LHCN-M2 (cell line): ENCODE measurements at regions not wholly inside any gene's neighbourhood (a gene's known extent, or its start where the extent isn't known, plus 50 kb on each side); places are given as distances from the start of the nearest gene placed in this dataset.

Experiments
- DNase-seq: peaks from one replicate; pipeline ENCODE4 v3.0.0-alpha.2; 2012; ENCODE audit warnings: low read depth

DNA sequence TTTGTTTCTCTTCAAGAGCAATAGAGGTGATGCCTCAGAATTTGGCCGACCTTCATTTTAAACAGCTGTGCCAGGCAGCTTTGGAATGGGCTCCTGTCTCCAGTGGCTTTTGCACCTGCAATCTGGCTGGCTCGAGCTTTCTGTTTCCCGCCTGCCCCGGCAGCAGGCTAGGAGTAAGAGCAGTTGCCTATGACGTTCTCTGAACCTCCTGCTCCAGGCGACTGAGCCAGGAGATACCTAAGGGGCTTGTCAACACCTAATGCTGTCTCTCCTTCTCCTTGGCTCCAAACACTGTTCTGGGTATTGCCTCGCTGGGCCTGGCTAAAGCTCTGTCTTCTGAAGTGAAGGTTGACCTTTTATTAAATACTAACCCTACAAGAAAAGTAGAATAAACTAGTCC is 229.9 kb downstream of the LRRN1 start:
- DNase-seq: no peak

GRCh38 chr3:4030624-4031023 is 231.4 kb downstream of the LRRN1 start:
- no peak for DNase-seq

DNA sequence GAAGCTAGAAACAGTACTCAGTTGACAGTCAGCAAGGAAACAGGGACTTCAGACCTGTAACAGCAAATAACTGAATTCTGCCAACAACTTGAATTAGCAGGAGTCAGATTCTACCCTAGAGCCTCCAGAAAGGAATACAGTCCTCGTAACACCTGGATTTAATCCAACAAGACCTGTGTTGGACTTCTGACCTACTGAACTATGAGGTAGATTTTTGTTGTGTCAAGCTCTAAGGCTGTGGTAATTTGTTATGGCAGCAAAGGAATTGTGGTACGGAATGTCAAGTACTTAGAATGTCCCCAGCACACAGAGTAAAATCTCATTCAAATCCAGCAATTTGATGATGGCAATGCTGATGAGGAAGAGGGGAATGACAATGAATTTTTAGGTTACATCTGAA is 234.1 kb downstream of the LRRN1 start:
- DNase-seq: no peak

DNA sequence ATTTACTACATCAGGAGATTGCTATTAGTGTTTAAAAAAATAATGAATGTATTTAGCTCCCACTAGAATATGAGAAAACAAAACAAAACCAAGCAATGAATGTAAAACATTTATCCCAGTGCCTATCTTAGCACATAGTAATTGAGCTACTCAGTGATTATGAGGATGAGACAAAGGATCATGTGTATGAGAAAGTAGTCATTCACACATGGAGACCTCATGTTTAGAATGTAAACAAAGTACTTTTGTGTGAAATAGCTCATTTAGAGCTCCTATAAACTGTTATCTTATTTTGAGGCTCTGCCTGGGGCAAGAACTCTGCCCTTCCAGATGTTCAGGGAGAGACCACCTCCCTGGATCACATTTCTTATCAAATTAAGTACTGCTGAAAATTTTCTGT is 236.8 kb downstream of the LRRN1 start:
- DNase-seq: no peak

DNA sequence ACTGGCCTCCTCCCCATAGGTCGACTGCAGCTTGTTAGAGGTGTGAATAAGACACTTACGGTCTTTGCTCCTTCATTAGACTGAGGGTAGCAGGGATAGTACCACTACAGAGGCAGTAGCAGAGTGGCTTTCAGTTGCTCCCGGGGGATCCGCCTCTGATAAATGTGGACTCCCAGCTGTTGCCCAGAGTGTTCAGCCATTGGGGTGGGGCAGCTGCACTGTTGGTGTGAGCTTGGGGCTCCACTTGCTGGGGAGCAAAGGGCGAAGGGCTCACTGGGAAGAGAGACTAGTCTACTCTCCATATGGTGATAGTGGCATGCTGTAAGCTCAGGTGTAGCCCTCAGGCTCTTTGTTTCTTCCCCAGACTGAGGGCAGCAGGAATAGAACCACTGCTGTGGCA is 239.1 kb downstream of the LRRN1 start:
- DNase-seq: no peak

GRCh38 chr3:4042070-4042469 is 242.8 kb downstream of the LRRN1 start:
- no peak for DNase-seq

DNA sequence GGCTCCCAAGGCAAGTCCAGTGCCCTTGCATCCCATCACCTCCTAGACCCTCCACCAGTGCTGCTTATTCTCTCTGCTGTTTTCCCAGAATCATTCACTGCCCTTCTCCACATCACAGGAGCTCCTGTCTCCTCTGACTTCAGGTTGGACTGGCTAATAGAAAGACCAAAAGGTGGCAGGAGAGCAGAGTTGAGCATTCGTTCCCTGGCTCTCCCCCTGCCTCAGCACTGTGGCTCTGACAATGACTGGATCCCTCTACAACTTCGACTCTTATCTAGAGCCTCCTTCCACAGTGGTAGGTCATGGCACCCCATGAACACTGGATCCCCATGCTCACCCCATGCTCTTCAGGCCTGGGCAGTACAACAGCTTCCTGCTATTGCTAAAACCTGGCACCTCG is 243.6 kb downstream of the LRRN1 start:
- no peak for DNase-seq

GRCh38 chr3:4043867-4044575 is 244.8 kb downstream of the LRRN1 start:
- DNase-seq: peak; percentile 55

- DNase-seq: no peak
Measured at GRCh38 chr3:4044619-4045018, 245.4 kb downstream of the LRRN1 start.

DNA sequence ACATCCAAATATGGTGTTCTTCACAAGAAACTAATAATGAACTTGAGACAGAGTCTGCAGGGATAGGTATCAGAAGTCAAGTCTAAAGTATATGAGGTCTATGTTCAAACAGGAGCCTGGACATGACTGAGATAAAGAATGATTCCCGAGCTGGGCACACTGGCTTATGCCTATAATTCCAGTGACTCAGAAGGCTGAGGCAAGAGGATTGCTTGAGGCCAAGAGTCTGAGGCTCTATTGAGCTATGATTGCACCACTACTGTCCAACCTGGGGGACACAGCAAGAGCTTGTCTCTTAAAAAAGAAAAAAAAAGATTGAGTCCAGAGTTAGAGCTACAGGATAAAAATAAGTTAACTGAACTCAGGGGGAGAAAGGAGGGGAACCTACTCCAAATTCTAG is 246.5 kb downstream of the LRRN1 start:
- no peak for DNase-seq

GRCh38 chr3:4047366-4047765 is 248.1 kb downstream of the LRRN1 start:
- no peak for DNase-seq

DNA sequence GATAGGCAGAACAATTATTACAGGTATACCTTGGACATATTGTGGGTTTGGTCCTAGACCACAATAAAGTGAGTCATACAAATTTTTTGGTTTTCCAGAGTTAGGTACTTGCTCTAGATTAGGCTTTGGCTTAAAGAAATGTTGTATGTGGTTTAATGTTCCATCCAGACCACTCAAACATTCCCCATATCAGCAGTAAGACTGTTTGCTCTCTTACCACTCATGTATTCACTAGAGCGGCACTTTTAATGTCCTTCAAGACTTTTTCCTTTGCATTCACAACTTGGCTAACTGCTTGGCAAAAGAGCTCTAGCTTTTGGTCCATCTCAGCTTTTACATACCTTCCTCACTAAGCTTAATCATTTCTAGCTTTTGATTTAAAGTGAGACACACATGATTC is 250.5 kb upstream of the SETMAR start:
- DNase-seq: no peak

DNA sequence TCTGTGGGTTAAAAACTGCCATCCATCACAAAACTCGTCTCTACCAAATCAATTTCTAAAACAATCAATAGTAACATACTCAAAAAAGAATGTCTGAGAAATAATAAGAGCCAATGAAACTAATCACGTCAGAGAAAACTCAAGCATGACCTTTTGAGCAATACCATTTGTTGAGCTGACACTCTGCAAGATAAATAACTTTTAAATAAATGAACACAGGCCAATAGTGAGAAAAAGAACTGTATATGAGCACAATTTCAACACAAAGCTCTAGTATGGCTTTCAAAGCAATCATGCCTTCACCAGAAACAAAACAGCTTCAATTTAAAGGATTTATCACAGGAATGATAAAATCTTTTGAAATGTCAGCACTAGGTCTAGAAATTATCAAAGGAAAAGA is 249.2 kb upstream of the SETMAR start:
- no peak for DNase-seq

GRCh38 chr3:4060064-4060463 is 243.1 kb upstream of the SETMAR start:
- DNase-seq: peak; percentile 58

DNA sequence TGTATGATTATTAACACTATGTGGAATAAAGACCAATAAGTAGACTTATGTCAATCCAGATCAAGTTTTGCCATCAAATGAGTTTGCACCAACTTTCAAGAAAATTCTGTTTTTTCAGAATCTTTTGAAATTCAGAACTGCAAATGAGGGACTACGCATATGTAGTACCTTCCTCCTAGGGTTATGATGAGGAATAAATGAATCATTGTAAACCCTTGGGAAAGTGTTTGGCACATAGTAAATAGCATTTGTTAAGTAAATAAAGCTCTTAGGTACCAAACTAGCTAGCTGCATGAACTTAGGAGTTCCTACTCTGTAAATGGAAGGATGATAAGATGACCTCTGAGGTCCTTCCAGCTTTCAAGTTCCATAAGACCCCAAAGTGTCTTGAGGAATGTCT is 242.6 kb upstream of the SETMAR start:
- peak; percentile 29 for DNase-seq

DNA sequence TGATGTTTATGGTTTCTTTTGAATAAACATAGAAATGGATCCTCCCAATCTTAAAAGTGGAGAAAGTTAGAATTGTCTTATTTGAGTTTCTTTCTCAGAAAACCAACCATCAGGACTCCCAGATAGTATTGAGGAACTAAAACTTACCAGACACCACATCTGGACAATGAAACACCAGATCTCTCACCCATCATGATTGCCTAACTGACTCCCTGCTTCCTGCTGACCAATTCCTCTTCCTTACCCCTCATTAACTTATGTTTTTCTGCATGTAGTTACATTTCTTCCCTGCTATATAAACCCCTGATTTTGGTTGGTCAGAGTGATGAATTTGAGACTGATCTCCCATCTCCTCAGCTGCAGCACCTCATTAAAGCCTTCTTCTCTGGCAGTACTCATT is 242.0 kb upstream of the SETMAR start:
- no peak for DNase-seq

DNA sequence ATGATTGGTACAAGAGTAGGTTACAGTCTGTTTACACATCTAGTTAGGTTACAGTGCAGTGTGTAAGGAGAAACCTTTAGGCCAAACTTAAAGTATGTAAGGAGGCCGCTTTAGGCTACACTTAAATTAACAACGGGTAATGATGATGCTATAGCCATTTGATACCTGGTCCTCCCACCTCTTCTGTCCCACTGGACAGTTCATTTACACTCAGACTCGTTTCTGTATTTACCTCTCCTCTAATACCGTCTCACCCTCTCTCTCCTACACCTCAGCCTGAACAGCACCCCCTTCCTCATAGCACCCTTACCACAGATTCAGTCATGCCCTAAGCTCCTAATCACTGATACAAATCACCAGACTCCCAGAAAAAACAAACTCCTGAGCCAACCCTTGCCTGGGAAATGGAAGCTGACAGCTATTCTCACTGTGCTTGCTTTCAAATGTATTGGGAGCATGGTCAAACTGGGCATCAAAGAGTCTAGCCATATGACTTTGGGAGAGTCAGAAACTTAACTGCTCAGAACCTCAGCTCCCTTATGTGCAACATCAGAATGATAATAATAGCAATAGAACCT is 241.3 kb upstream of the SETMAR start:
- no peak for DNase-seq

DNA sequence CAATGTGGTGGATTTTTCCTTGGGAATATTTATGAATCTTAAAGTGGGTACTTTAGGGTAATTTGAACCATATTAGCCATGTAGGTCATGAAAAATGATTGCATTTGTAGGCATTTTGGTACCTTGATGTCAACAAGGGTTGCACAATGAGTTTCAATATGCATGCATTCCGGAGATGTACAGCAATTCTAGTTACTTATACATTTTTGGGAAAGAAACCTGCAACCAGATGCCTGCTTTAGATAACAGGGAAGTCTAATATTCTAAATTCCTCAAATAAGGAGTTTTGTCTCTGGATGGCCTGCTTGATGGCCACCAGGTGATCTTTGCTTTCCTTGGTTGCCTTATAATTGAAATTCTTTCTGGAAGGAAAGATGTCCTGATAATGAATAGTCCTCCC is 240.5 kb upstream of the SETMAR start:
- no peak for DNase-seq

DNA sequence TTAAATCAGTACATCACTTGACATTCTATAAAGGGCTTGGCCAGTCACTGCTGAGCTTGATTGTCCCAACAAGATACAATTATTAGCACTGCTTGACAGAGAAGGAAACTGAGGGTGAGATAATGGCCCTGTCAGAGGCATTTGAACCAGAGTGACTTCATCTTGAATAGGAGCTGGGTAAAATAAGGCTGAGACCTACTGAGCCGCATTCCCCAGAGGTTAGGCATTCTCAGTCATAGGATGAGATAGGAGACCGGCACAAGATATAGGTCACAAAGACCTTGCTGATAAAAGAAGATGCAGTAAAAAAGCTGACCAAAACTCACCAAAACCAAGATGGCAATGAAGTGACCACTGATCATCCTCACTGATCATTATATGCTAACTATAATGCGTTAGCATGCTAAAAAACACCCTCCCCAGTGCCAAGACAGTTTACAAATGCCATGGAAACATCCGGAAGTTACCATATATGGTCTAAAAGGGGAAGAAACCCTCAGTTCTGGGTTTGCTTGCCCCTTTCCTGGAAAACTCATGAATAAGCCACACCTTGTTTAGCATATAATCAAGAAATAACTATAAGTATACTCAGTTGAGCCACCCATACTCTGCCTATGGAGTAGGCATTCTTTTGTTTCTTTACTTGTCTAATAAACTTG is 239.1 kb upstream of the SETMAR start:
- no peak for DNase-seq

- DNase-seq: no peak
Measured at GRCh38 chr3:4065085-4065484, 238.1 kb upstream of the SETMAR start.

- no peak for DNase-seq
Measured at GRCh38 chr3:4065554-4065953, 237.6 kb upstream of the SETMAR start.

- DNase-seq: no peak
Measured at GRCh38 chr3:4067893-4068292, 235.3 kb upstream of the SETMAR start.

DNA sequence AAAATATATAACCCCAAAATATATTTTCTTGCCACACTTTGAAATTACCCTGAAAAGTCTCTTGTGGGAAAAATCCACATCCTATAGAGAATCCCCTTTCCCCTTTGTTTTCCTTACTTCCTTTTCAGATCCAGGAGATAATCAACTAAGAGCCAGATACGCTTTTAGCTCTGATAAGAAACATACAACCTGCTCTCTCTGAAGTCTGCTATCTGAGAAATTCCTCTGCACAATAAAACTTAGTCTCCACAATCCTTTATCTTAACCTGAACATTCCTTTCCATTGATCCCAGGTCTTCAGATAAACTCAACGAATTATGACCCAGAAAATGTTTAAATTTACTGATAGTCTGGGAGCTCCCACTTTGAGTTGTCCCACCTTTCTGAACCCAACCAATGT is 233.4 kb upstream of the SETMAR start:
- DNase-seq: no peak
